NK-92 (cell line): ENCODE measurements at regions not wholly inside any gene's neighbourhood (a gene's known extent, or its start where the extent isn't known, plus 50 kb on each side); places are given as distances from the start of the nearest gene placed in this dataset.

Source experiments
- DNase-seq: peaks from one replicate; lab custom pipeline; 2025; ENCODE audit not compliant: unreplicated experiment; lab: John Stamatoyannopoulos, UW

DNA sequence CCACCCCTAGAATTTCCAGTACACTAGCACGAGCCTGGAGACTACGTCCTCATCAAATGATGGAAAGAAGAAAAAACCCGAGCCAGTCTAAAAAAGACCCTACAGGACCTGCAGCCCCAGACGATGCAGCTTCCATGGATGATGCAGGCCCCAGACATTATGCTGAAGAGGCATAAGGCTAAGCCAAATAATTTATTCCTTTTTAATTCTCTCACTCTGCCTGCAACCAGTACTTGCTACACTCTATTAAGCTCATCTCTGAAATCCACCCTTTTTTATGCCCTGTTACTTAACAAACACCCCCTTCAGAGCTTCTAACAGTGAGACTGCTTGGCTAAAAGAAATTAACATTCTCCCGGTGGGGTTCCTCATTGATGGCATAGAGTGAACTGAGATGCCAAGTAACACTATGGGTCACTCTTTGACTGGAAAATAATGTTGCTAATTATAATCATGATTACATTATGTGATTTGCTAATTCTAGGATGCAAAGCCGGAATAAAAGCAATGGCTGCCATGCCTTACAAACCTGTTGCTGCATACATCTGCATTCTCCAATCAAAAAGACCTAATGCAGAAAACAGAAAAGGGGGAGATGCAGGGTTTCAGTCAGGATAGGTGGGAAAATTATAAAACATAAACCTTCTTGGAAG lies 1462.4 kb downstream of the UQCRFS1 start:
- DNase-seq: no peak

DNA sequence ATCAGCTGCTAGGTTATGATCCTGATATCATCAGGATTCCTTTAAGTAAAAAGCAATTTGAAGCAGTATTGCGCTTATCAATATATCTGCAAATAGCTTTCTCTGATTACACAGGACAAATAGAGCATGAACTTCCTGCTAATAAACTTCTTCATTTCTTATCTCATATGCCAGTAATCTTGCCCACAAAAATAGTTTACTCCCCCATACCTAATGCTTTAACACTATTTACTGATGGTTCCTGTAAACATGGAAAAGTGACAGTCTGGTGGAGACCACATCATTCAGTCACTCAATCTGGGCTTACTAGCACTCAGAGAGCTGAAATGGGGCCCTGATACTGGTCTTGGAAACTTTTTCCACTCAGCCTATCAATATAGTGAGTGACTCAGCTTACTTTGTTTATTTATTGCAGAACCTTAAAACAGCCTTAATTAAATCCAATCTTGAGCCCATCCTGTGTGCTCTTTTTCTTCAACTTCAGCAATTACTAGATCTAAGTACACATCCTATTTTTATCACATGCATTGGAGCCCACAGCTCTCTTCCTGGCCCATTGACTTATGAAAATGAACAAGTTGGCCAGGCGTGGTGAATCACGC lies 1464.3 kb downstream of the UQCRFS1 start:
- DNase-seq: no peak

DNA sequence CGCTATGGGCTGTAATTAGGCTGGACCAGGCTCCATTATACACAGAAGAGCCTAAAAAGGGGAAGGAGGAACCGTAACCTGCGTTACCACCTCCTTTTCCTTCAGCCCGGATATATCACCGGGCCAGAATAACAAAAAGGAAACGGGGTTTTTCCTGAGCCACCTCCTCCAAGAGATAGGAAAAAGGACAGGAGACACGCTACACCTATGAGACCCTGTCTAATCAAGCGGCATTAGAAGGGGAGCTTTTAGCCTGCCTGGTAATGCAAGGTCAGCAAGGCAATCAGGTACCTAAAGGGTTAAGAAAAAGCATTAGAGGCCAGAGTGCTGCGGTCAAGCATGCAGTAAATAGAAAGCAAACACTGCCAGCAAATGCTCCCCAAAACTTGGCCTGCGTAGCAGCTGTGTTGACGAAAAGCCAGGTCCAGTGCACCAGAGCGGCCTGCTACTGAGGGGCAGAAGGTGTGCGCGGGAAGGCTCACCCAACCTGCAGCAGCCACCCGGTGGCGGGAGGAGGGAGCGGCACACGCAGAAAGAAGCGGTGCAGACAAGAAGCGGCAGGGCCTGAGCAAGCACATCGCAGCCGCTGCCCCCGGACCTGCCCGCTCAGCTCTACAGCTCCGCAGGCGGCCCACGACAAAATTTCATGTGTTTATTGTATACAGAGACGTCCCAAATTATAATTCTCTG lies 1466.1 kb downstream of the UQCRFS1 start:
- DNase-seq: no peak

DNA sequence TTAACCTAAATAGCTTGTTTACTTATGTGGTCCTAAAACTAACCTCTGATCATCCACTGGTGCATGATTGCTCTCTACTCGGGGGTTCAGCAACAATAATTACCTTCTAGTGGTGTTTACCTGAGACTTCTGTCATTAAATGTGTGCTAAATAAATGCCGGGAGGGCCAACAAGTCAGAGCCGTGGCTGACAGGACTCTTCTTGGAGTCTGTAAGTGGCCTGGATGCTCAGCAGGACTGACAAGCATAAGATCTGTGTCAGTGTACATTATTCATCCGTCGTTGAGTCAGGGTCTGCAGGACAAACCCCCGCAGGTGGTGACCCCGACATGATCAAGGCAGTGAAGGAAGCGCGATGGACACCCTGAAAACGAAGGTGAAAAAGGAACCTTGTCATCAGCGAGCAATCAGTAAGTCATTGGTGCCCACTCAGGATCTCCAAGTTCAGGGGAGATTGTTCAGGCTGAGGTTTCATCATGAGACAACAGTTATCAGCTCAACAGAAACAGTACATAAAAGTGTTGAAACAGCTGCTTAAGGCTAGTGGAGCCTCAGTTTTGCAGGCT lies 1466.9 kb downstream of the UQCRFS1 start:
- no peak for DNase-seq

DNA sequence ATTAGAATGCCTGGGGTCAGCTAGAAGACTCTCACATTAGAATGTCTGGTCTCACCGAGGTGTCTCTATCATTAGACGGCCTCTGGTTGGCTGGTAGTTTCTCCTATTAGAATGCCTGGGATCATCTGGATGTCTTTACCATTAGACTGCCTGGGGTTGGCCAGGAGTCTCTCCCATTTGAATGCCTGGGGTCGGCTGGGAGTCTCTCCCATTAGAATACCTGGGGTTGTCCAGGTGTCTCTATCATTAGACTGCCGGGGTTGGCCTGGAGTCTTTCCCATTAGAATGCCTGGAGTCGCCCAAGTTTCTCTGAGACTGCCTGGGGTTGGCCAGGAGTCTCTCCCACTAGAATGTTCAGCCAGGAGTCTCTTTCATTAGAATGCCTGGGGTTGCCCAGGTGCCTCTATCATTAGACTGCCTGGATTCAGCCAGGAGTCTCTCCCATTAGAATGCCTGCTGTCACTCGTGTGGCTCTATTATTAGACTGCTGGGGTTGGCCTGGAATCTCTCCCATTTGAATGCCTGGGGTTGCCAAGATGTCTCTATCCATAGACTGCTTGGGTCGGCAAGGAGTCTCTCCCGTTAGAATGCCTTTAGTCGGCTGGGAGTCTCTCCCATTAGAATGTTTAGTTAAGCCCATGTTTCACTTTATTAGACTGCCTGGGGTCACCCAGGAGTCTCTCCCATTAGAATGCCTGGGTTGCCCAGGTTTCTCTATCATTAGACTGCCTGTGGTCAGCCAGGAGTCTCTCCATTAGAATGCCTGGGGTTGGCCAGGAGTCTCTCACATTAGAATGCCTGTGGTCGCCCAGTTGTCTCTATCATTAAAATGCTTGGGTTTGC lies 1467.8 kb downstream of the UQCRFS1 start:
- DNase-seq: no peak

DNA sequence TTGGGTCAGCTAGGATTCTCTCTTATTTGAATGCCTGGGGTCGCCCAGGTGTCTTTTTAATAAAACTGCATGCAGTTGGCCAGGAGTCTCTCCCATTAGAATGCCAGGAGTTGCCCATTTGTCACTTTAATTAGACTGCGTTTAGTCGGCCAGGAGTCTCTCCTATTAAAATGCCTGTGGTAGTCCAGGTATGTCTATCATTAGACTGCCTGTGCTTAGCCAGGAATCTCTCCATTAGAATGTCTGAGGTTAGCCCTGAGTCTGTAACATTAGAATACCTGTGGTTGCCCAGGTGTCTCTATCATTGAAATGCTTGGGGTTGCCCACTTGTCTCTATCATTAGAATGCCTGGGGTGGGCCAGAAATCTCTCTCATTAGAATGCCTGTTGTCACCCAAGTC lies 1470.9 kb downstream of the UQCRFS1 start:
- DNase-seq: no peak

DNA sequence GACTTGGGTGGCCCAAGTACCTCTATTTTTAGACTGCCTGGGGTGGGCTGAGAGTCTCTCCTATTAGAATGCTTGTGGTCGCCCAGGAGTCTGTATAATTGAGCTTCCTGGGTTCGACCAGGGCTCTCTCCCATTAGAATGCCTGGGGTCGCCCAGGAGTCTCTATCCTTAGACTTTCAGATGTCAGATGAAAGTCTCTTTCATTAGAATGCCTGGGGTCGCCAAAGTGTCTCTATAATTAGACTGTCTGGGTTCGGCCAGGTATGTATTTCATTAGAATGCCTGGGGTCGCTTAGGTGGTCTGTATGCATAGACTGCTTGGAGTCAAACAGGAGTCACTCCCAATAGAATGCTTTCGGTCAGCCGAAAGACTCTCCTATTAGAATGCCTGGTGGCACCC lies 1471.7 kb downstream of the UQCRFS1 start:
- no peak for DNase-seq

DNA sequence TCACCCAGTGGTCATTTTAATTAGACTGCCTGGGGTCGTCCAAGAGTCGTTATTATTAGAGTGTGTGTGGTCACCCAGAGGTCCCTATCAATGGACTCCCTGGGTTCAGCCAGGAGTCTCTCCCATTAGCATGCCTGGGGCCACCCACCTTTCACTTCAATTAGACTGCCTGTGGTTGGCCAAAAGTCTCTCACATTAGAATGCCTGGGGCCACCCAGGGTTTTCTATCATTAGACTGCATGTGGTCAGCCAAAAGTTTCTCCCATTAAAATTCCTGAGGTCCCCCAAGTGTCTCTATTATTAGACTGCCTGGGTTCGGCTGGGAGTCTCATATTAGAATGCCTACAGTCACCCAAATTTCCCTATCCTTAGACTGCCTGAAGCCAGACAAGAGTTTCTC lies 1472.6 kb downstream of the UQCRFS1 start:
- DNase-seq: no peak

DNA sequence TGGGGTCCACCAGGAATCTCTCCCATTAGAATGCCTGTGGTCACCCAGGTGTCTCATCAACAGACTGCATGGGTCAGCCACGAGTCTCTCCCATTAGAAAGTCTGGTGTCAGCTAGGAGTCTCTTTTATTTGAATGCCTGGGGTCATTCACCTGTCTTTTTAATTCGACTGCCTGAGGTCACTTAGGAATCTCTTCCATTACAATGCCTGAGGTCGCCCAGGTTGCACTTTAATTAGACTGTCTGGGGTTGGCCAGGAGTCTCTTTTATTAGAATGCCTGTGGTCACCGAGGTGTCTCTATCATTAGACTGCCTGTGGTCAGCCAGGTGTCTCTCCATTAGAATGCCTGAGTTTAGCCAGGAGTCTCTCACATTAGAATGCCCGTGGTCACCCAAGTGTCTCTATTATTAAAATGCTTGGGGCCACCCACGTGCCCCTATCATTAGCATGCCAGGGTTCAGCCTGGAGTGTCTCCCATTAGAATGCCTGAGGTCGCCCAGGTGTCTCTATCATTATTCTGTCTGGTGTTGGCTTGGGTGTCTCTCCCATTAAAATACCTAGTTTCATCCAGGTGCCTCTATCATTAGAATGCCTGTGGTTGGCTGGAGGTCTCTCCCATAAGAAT lies 1474.3 kb downstream of the UQCRFS1 start:
- no peak for DNase-seq

DNA sequence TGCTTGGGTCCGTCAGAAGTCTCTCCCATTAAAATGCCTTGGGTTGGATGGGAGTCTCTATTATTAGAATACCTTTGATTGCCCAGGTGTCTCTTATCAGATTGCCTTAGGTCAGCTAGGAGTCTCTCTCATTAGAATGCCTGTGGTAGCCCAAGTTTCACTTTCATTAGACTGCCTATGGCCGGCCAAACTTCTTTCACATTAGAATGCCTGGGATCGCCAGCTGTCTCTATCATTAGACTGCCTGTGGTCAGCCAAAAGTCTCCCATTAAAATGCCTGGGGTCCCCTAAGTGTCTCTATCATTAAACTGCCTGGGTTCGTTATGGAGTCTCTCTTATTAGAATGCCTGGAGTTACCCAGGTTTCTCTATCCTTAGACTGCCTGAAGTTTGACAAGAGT lies 1476.7 kb downstream of the UQCRFS1 start:
- no peak for DNase-seq

DNA sequence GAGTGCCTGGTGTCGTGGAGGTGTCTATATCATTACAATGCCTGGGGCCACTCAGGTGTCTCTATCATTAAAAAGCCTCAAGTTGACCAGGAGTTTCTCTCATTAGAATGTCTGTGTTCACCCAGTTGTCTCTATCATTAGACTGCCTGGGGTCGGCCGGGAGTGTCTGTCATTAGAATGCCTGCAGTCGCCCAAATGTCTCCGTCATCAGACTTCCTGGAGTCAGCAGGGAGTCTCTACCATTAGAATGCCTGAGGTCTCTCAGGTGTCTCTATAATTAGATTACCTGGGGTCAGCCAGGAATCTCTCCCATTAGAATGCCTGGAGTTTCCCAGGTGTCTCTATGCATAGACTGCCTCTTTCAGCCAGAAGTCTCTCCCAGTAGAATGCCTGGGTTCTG lies 1477.6 kb downstream of the UQCRFS1 start:
- no peak for DNase-seq

DNA sequence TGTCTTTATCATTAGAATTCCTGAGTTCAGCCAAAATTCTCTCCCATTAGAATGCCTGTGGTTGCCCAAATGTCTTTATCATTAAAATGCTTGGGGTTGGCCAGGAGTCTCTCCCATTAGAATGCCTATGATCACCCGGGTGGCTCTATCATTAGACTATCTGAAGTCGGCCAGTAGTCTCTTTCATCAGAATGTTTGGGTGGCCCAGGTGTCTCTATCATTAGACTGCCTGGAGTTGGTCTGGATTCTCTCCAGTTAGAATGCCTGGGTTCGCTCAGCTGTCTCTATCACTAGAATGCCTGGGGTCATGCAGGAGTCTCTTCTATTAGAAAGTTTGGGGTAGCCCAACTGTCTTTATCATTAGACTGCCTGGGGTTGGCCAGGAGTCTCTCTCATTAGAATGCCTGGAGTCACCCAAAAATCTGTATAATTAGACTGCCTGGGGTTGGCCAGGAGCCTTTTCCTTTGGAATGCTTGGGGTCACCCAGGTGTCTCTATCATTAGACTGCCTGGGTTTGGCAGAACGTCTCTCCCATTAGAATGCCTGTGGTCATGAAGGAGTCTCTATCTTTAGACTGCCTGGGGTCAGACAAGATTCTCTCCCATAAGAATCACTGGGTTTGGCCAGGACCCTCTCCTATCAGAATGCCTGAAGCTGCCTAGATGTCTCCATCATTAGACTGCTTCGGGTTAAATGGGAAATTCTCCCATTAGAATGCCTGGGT lies 1478.3 kb downstream of the UQCRFS1 start:
- no peak for DNase-seq

DNA sequence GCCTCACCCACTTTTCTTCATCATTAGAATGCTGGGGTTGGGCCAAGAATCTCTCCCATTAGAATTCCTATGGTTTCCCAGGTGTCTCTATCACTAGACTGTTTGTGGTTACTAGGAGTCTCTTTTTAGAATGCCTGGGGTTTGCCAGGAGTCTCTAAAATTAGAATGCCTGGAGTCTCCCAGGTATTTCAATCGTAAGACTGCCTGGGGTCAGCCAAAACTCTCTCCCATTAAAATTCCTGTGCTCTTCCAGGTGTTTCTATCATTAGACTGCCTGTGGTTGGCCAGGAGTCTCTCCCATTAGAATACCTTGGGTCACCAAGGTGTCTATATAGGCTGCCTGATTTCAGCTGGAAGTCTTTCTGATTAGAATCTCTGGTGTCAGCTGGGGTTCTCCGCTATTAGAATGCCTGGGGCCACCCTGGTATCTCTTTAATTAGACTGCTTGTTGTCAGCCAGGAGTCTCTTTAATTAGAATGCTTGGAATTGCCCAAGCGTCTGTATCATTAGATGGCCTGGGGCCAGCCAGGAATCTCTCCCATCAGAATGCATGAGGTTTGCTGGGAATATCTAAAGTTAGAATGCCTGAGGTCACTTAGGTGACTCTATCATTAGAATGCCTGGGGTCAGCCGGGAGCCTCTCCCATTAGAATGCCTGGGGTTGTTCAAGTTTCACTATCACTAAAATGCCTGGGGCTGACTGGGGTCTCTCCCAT lies 1479.2 kb downstream of the UQCRFS1 start:
- DNase-seq: no peak

DNA sequence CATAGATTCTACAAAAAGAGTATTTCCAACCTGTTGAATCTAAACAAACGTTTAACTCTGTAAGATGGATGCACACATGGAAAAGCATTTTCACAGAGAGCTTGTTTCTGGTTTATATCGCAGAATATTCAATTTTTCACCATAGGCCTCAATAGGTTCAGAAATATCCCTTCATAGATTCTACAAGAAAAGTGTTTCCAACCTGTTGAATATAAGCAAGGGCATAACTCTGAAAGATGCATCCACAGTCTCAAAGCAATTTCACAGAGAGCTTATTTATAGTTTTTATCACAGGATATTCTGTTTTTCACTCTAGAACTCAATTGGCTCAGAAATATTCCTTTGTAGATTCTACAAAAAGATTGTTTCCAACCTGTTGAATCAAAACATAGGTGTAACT lies 1483.6 kb downstream of the UQCRFS1 start:
- no peak for DNase-seq

DNA sequence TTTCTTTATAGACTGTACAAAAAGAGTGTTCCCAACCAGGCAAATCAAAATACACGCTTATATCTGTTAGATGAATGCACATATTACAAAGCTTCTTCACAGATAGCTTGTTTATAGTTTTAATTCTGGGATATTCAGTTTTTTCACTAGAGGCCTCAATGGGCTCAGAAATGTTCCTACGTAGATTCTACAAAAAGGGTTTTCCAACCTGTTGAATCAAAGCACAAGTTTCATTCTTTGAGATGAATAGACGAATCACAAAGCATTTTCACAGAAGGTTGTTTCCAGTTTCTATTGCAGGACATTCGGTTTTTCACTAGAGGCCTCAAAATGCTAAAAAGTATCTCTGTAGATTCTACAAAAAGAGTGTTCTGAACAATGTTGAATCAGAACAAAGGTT lies 1490.3 kb downstream of the UQCRFS1 start:
- DNase-seq: no peak

DNA sequence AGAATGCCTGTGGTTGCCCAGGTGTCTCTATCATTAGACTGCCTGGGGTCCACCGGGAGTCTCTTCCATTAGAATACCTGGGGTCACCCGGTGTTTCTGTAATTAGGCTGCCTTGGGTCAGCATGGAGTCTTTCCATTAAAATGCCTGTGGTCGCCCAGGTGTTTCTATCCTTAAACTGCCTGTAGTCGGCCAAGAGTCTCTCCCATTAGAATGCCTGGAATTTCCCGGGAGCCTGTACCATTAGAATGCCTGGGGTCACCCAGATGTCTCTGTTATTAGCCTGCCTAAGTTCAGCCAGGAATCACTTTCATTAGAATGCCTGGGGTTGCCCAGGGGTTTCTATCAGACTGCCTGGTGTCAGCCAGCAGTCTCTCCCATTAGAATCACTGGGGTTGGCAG lies 1492.8 kb downstream of the UQCRFS1 start:
- DNase-seq: no peak

DNA sequence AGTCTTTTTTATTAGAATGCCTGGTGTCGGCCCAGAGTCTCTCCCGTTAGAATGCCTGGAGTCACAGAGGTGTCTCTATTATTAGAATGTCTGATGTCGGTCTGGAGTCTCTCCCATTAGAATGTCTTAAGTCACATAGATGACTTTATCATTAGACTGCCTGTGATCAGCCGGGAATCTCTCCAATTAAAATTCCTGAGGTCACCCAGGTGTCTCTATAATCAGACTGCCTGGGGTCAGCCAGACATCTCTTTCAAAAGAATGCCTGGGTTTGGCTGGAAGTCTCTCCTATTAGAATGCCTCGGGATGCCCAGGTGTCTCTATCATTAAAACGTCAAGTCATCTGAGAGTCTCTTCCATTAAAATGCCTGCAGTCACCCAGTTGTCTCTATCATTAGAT lies 1493.9 kb downstream of the UQCRFS1 start:
- no peak for DNase-seq

DNA sequence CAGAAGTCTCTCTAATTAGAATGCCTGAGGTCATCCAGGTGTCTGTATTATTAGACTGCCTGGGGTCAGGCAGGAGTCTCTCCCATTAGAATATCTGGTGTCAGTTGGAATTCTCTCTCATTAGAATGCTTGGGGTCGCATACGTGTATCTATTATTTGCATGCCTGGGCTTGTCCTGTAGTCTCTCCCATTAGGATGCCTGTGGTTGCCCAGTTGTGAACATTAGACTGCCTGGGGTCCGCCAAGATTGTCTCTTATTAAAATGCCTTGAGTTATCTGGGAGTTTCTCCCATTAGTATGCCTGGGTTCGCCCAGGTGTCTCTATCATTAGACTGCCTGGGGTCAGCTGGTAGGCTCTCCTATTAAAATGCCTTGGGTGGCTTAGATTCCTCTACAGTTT lies 1494.7 kb downstream of the UQCRFS1 start:
- DNase-seq: no peak

DNA sequence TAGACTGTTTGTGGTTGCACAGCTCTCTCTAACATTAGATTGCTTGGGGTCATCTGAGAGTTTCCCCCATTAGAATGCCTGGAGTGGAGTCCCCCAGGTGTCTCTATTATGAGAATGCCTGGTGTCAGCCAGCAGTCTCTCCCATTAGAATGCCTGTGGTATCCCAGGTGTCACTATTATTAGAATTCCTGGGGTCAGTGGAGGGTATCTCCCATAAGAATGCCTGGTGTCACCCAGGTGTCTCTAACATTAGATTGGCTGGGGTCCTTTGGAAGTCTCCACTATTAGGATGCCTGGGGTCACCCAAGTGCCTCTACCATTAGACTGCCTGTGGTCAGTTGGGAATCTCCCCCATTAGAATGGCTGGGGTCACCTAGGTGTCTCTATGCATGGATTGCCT lies 1495.1 kb downstream of the UQCRFS1 start:
- no peak for DNase-seq

DNA sequence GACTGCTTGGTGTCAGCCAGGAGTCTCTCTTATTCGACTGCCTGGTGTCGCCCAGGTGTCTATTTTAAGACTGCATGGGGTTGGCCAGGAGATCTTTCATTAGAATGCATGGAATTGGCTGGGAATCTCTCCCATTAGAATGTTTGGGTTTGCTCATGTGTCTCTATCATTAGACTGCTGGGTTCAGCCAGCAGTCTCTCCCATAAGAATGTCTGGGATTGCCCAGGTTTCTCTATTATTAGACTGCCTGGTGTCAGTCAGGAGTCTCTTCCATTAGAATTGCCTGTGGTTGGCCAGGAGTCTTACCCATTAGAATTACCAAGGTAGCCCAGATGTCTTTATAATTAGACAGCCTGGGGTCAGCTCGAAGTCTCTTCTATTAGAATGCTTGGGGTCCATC lies 1496.0 kb downstream of the UQCRFS1 start:
- DNase-seq: no peak
